ENCODE measurements at regions not wholly inside any gene's neighbourhood (a gene's known extent, or its start where the extent isn't known, plus 50 kb on each side); places are given as distances from the start of the nearest gene placed in this dataset.

- TF ChIP-seq SMAD1 (IDR thresholded peaks at IDR 0.05; ENCODE audit: low read depth, partially characterized antibody) = no peak
- TF ChIP-seq SMC3 (IDR thresholded peaks at IDR 0.05; ENCODE audit: borderline replicate concordance, low read length) = no peak
- no peak for TF ChIP-seq YY1 (IDR thresholded peaks at IDR 0.05; ENCODE audit: low read depth, low read length)
- TF ChIP-seq ZBTB4 (CRISPR knock-in tag; IDR thresholded peaks at IDR 0.05) = no peak
- TF ChIP-seq IRF5 (IDR thresholded peaks at IDR 0.05; ENCODE audit: borderline replicate concordance) = no peak
- no peak for TF ChIP-seq ZBTB40 (IDR thresholded peaks at IDR 0.05; ENCODE audit: borderline replicate concordance)
- TF ChIP-seq FOS (IDR thresholded peaks at IDR 0.05; ENCODE audit: borderline replicate concordance, extremely low read depth, insufficient read length) = no peak
- TF ChIP-seq TCF7 (IDR thresholded peaks at IDR 0.05; ENCODE audit: borderline replicate concordance) = no peak
- TF ChIP-seq USF1 (IDR thresholded peaks at IDR 0.05; ENCODE audit: borderline replicate concordance, extremely low read length, insufficient read depth, low read depth, low read length) = no peak
- TF ChIP-seq CTCF (IDR thresholded peaks at IDR 0.05 in 2 of 3, conservative IDR thresholded peaks at IDR 0.05 in 1 of 3; ENCODE audit: control insufficient read depth in 2 of 3, extremely low read depth in 1 of 3, insufficient read depth in 1 of 3, low read depth in 3 of 3, low read length in 3 of 3) = no peak
- no peak for TF ChIP-seq KLF5 (IDR thresholded peaks at IDR 0.05; ENCODE audit: partially characterized antibody)
These were observed 159.4 kb downstream of the MACROH2A1 start (continued) for GRCh38 chr5:135239453-135240282.
